Activated naive CD4-positive, alpha-beta T cell treated with anti-CD3 and anti-CD28 coated beads, Interleukin-2, amount 50 U/mL, for 72 hours (primary cell): ENCODE measurements at regions not wholly inside any gene's neighbourhood (a gene's known extent, or its start where the extent isn't known, plus 50 kb on each side); places are given as distances from the start of the nearest gene placed in this dataset.
"Not testable (repeated sequence)": the region's sequence is repeated elsewhere in the genome, so short reads cannot be mapped to it uniquely, and the experiment has no call there.

ENCODE experiments used
- ATAC-seq, 2 donors: fragments of 150-1000 bp; cut with Tn5 transposase; 2 replicates each; pipeline ENCODE4 v1.10.0; 2021; ENCODE audit warnings: mild to moderate bottlenecking in 2 of 2, moderate library complexity in 2 of 2
- DNase-seq, 2 donors: peaks; one replicate each; pipeline ENCODE4 v3.0.0; 2021 to 2022; ENCODE audit warnings: low spot score in 2 of 2
- H3K27ac Mint-ChIP-seq, 2 donors: one replicate each; pipeline ENCODE4 v1.8.0; 2022; ENCODE audit warnings: mild to moderate bottlenecking in 2 of 2, mixed read lengths in 2 of 2
- H3K36me3 Mint-ChIP-seq, 2 donors: one replicate each; pipeline ENCODE4 v1.8.0; 2022; ENCODE audit warnings: mixed read lengths in 2 of 2
- H3K9me3 Mint-ChIP-seq, 2 donors: one replicate each; pipeline ENCODE4 v1.8.0; 2022; ENCODE audit warnings: mixed read lengths in 2 of 2

GRCh38 chr16:7871371-7871770, 538.7 kb downstream of the RBFOX1 start:
- no peak for DNase-seq
- peaks cover 21 to 24% of the 10 kb centered on the region in 2 donors for H3K9me3 Mint-ChIP-seq
- no peak overlapping the region for H3K27ac Mint-ChIP-seq
- H3K36me3 Mint-ChIP-seq = peaks cover 0 to 6% of the 10 kb centered on the region in 2 donors
- ATAC-seq = no peak

GRCh38 chr16:7867831-7868230, 535.2 kb downstream of the RBFOX1 start:
- H3K36me3 Mint-ChIP-seq = peaks cover 0 to 6% of the 10 kb centered on the region in 2 donors
- peaks cover 25 to 28% of the 10 kb centered on the region in 2 donors for H3K9me3 Mint-ChIP-seq
- no peak overlapping the region for H3K27ac Mint-ChIP-seq
- no peak for DNase-seq
- no peak for ATAC-seq

DNA sequence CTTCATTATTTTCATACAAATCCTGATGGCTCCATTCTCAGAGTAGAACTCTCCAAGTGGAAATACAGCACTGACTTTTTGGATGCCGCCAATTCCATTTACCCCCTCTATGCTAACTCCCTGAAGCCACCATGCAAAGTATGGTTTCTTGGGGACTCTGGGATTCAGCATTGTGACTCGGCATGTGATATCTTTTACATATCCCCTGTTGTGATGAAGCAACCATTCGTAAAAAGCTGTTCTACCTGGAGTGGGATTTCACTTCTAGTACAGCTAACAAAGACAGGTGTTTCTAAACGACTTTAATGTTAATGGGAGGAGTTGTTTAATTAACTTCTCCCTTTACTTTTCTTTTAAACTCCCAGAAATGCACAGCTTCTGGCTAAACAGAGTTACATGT, 533.5 kb downstream of the RBFOX1 start:
- Mint-ChIP-seq H3K9me3 (peaks cover 16 to 23% of the 10 kb centered on the region in 2 donors), H3K27ac (no peak overlapping the region), H3K36me3 (peaks cover 0 to 6% of the 10 kb centered on the region in 2 donors)
- ATAC-seq (no peak), DNase-seq (no peak)

- H3K36me3 Mint-ChIP-seq, DNase-seq, H3K27ac Mint-ChIP-seq, ATAC-seq: not testable (repeated sequence)
- H3K9me3 Mint-ChIP-seq = peaks cover 11 to 21% of the 10 kb centered on the region in 2 donors
These were observed 532.7 kb downstream of the RBFOX1 start for GRCh38 chr16:7865393-7865792.

DNA sequence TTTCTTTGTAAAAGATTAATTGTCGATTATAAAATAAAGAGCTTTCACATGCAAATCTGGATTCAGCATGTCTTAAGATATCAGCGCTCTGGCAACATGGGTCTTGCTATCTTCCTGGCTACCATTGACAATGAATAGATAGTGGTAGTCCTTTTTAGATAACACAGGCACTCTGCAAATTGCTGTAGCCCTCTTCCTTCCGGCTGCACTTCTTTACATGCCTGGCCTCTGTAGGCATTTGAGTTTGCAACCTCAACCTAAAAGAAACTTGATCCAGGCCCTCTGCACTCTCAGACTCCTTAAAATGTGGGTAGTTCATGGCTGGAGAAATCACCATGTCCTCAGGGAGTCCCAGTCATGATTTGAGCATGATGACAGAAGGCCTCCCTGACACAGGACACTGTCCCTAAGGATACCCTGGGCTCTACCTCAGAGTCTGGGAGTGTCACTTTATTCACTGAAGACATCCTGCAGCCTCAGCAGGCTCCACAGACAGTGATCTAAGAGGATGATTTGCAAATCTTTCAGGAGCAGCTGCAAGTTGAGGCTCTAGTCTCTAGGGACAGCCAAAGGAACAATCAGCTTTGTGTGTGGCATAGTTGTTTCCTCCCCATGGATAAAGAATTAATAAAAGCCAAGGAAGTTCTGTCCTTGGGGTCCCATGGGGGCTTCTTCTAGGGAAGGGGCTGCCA, 529.4 kb downstream of the RBFOX1 start:
- H3K9me3 Mint-ChIP-seq = peaks cover 4 to 23% of the 10 kb centered on the region in 2 donors
- no peak for ATAC-seq

DNA sequence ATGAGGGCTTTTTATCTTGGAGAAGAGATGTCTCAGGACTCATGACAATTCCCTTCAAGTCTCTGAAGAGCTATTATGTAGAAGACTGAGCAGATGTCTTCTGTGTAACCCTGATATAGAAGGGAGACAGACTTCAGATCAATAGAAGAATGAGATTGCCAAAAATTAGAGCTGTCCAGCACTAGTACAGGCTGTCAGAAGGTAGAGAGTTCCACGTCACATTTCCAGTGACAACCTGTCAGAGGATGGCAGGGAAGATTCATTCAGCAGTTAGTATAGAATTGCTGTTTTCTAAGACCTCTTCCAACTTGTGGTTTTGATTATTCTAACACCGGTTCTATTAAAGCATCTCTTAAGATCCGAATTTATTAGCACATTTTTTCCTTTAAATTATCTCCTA, 520.6 kb downstream of the RBFOX1 start:
- ATAC-seq (no peak), DNase-seq (no peak)
- H3K36me3 Mint-ChIP-seq = no peaks in the 10 kb centered on the region
- no peak overlapping the region for H3K27ac Mint-ChIP-seq
- peaks cover 15 to 16% of the 10 kb centered on the region in 2 donors for H3K9me3 Mint-ChIP-seq

More for the DNA sequence above, 529.4 kb downstream of the RBFOX1 start:
- Mint-ChIP-seq H3K27ac (no peak overlapping the region), H3K36me3 (no peaks in the 10 kb centered on the region)
- no peak for DNase-seq

DNA sequence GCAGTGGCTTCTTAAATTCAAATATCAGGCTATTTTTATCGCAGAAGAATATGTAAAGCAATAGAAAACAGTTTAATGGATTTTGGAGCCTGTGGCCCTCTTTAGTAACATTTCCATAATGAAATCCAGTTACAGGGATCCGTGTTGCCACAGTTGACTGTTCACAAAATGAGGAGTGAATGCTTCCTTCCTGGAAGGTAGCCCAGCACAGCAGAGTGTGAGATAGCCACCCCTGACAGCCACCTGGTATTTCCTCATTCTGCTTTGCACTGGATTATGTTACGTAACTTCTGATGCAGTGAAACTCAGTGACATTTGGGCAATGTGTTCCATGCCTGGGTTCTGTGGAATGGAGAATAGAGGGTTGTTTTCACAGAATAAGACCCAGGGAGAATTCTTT, 517.2 kb downstream of the RBFOX1 start:
- Mint-ChIP-seq H3K9me3 (peaks cover 10 to 11% of the 10 kb centered on the region in 2 donors), H3K27ac (no peak overlapping the region), H3K36me3 (no peaks in the 10 kb centered on the region)
- no peak for DNase-seq
- ATAC-seq = no peak

GRCh38 chr16:7843261-7843660, 510.6 kb downstream of the RBFOX1 start:
- peaks cover 0 to 5% of the 10 kb centered on the region in 2 donors for H3K36me3 Mint-ChIP-seq
- no peak overlapping the region for H3K27ac Mint-ChIP-seq
- DNase-seq = no peak
- ATAC-seq = no peak
- peaks cover 11 to 19% of the 10 kb centered on the region in 2 donors for H3K9me3 Mint-ChIP-seq

GRCh38 chr16:7839568-7839967, 506.9 kb downstream of the RBFOX1 start:
- peaks cover 11 to 27% of the 10 kb centered on the region in 2 donors for H3K9me3 Mint-ChIP-seq
- no peak for ATAC-seq
- H3K27ac Mint-ChIP-seq = no peak overlapping the region
- DNase-seq = no peak
- H3K36me3 Mint-ChIP-seq = peaks cover 0 to 5% of the 10 kb centered on the region in 2 donors

DNA sequence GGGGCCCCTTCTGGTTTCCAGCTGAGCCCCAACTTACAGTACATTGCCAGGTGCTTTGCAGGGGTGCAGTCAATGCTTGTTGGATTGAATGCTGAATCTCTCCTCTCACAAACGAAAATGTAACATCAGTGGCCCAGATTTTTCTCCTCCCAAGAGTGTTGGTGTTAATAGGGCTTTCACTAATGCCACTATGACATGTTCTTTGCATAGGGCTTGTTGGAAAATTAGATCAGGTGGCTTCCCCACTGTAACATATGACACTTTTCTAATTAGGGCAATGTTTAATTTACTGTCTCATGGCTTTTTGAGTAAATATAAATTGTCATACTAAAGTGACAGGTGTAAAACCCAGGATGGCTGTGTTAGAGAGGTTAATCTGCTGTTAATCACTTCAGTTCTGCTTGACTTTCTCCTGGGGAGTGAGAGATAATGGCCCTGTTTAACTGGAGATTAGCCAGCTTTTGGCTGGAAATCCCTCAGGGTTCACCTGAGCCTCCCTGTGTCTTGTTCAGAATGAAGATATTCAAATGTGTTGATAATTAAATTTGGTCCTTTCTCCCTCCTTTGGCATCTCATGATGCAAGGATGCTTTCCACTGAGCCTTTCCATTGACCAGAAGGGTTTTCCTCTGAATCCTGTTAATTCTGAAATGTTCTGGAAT, 502.3 kb downstream of the RBFOX1 start:
- ATAC-seq (no peak), DNase-seq (no peak)
- Mint-ChIP-seq H3K36me3 (no peaks in the 10 kb centered on the region), H3K27ac (no peak overlapping the region), H3K9me3 (peaks cover 7 to 16% of the 10 kb centered on the region in 2 donors)

GRCh38 chr16:7820816-7821215, 488.2 kb downstream of the RBFOX1 start:
- Mint-ChIP-seq H3K9me3 (peaks cover 6 to 15% of the 10 kb centered on the region in 2 donors), H3K36me3 (peaks cover 0 to 8% of the 10 kb centered on the region in 2 donors), H3K27ac (no peak overlapping the region)
- DNase-seq (no peak), ATAC-seq (no peak)

DNA sequence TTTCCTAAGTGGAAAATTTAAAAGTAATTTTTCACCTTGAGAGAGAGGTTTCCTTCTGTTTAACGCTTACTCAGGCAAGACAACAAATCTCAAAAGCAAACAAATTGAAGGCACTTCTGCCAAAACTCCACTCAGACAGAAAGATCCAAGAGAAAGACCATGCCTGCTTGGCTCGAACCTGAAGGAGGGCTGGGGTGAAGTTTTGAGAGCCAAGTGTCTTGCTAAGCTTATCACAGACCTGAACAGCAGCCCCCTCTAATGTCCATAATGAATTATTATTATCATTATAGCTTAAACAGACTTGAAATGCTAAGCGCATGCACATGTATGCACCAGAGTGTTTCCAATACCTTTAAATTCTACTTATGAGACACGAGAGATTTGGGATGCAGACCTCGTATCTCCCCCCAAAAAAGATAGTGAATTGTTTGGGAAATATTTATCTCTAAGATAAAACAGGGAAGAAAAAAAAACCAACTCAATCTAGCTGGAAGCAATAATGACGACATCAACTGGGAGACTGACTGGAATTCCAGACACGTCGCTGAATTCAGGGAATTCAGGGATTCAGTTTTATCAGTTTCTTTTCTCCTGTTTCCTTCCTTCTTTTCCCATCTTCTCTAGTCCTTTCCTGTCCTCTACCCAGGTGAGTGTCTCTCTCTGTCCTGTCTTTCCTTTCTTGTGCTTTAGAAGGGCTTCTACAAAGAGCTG, 473.2 kb downstream of the RBFOX1 start:
- ATAC-seq = no peak
- H3K9me3 Mint-ChIP-seq = peaks cover 4 to 17% of the 10 kb centered on the region in 2 donors
- peaks cover 0 to 4% of the 10 kb centered on the region in 2 donors for H3K36me3 Mint-ChIP-seq
- no peak for DNase-seq
- H3K27ac Mint-ChIP-seq = no peak overlapping the region

GRCh38 chr16:7804635-7805195, 472.1 kb downstream of the RBFOX1 start:
- ATAC-seq (no peak), DNase-seq (no peak)
- H3K36me3 Mint-ChIP-seq = peaks cover 0 to 4% of the 10 kb centered on the region in 2 donors
- H3K9me3 Mint-ChIP-seq = peaks cover 7 to 21% of the 10 kb centered on the region in 2 donors
- no peak overlapping the region for H3K27ac Mint-ChIP-seq

GRCh38 chr16:7792346-7792745, 459.7 kb downstream of the RBFOX1 start:
- H3K36me3 Mint-ChIP-seq = no peaks in the 10 kb centered on the region
- peaks cover 9 to 13% of the 10 kb centered on the region in 2 donors for H3K9me3 Mint-ChIP-seq
- ATAC-seq (no peak), DNase-seq (no peak)
- no peak overlapping the region for H3K27ac Mint-ChIP-seq

- H3K27ac Mint-ChIP-seq = no peak overlapping the region
- DNase-seq (no peak), ATAC-seq (no peak)
- H3K9me3 Mint-ChIP-seq = peaks cover 9 to 13% of the 10 kb centered on the region in 2 donors
- H3K36me3 Mint-ChIP-seq = no peaks in the 10 kb centered on the region
These were observed 458.5 kb downstream of the RBFOX1 start for GRCh38 chr16:7791028-7791590.

- no peak overlapping the region for H3K27ac Mint-ChIP-seq
- no peak for DNase-seq
- no peak for ATAC-seq
- no peaks in the 10 kb centered on the region for H3K36me3 Mint-ChIP-seq
- peaks cover 42 to 53% of the 10 kb centered on the region in 2 donors for H3K9me3 Mint-ChIP-seq
These were observed 442.4 kb downstream of the RBFOX1 start for GRCh38 chr16:7775072-7775488.

DNA sequence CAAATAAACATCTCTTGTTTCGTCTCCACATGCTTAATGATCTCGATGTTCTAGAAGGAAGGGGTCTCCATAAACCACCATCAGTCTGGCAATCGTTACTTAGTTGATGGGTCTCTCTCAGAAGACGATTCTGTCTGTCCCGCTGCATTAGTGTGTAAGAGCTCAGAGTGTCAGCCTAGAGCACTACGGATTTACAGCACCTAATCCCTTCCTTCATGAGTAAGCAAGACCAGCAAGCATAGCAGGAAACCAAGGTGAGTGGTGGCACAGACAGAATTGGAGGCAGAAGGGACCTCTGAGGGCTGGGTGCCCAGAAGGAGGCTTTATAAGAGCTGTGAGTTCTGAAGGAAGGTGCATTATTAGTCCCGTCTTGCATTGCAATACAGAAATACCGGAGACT, 440.1 kb downstream of the RBFOX1 start:
- Mint-ChIP-seq H3K9me3 (peaks cover 39 to 42% of the 10 kb centered on the region in 2 donors), H3K36me3 (no peaks in the 10 kb centered on the region), H3K27ac (no peak overlapping the region)
- DNase-seq = no peak
- no peak for ATAC-seq
